GM12873 (cell line): ENCODE measurements at regions not wholly inside any gene's neighbourhood (a gene's known extent, or its start where the extent isn't known, plus 50 kb on each side); places are given as distances from the start of the nearest gene placed in this dataset.

ENCODE experiments used
- CTCF ChIP-seq: IDR thresholded peaks from 2 replicates; pipeline ENCODE4 v1.5.1; 2012; ENCODE audit warnings: low read depth, mild to moderate bottlenecking, moderate library complexity, low read length, control low read depth; ENCODE audit not compliant: insufficient read depth; ENCODE audit errors: missing control alignments

- TF ChIP-seq CTCF = no peak
Observed at GRCh38 chr7:152959610-152960009, 200.1 kb downstream of the ACTR3B start.

- no peak for TF ChIP-seq CTCF
Observed at GRCh38 chr7:152966189-152966588, 206.6 kb downstream of the ACTR3B start.

- no peak for TF ChIP-seq CTCF
Observed at GRCh38 chr7:152967958-152968357, 208.4 kb downstream of the ACTR3B start.

GRCh38 chr7:152968514-152968913 is 209.0 kb downstream of the ACTR3B start:
- TF ChIP-seq CTCF = no peak

- TF ChIP-seq CTCF = no peak
Observed at GRCh38 chr7:152969335-152969734, 209.8 kb downstream of the ACTR3B start.

GRCh38 chr7:152969839-152970238 is 210.3 kb downstream of the ACTR3B start:
- TF ChIP-seq CTCF = no peak

- no peak for TF ChIP-seq CTCF
Observed at GRCh38 chr7:152970481-152970880, 210.9 kb downstream of the ACTR3B start.
